Tibial nerve (tissue), 4 donors: ENCODE measurements at regions not wholly inside any gene's neighbourhood (a gene's known extent, or its start where the extent isn't known, plus 50 kb on each side); places are given as distances from the start of the nearest gene placed in this dataset.

Experiments used
- DNase-seq, 2 donors: peaks; one replicate each; pipeline ENCODE4 v3.0.0-alpha.2; 2019; ENCODE audit warnings: low spot score in 2 of 2
- H3K27ac ChIP-seq, 4 donors: fragments of 200-600 bp; sonication (generic) in 3 of 4; one replicate each; pipeline ENCODE4 v1.5.1; 2017 to 2019; ENCODE audit warnings: mild to moderate bottlenecking in 1 of 4
- H3K27me3 ChIP-seq, 2 donors: fragments of 200-600 bp; sonication (generic) in 1 of 2; one replicate each; pipeline versions ENCODE4 v1.5.1 to v1.6.0; 2017 to 2019
- H3K36me3 ChIP-seq, 3 donors: fragments of 200-600 bp; sonication (generic); one replicate each; pipeline ENCODE4 v1.5.1; 2018 to 2019
- H3K4me1 ChIP-seq, 4 donors: fragments of 200-600 bp; sonication (generic) in 3 of 4; one replicate each; pipeline ENCODE4 v1.5.1; 2017 to 2019
- H3K4me3 ChIP-seq, 4 donors: fragments of 200-600 bp; sonication (generic) in 3 of 4; one replicate each; pipeline ENCODE4 v1.5.1; 2017 to 2019; ENCODE audit warnings: mild to moderate bottlenecking in 1 of 4, moderate library complexity in 1 of 4
- H3K9me3 ChIP-seq, 4 donors: fragments of 200-600 bp; sonication (generic) in 3 of 4; one replicate each; pipeline ENCODE4 v1.5.1; 2017 to 2019
- CTCF ChIP-seq, 5 experiments: fragments of 200-600 bp in 3 of 5; fragments of 450-650 bp in 2 of 5; sonication (generic) in 3 of 5; IDR thresholded peaks; one replicate each; pipeline ENCODE4 v1.5.1; 2016 to 2019; ENCODE audit warnings: antibody characterized with exemption in 5 of 5, mild to moderate bottlenecking in 3 of 5, moderate library complexity in 2 of 5
- EP300 ChIP-seq, 2 donors: sonication (generic); formaldehyde crosslinking; IDR thresholded peaks; one replicate each; pipeline ENCODE4 v1.6.1; 2017; ENCODE audit warnings: antibody characterized with exemption in 2 of 2, mild to moderate bottlenecking in 1 of 2
- POLR2A ChIP-seq, 2 donors: fragments of 450-650 bp; IDR thresholded peaks; one replicate each; pipeline ENCODE4 v1.6.1; 2017; ENCODE audit warnings: antibody characterized with exemption in 2 of 2, mild to moderate bottlenecking in 2 of 2, moderate library complexity in 2 of 2
- WGBS, 2 donors: methylation state at CpG; one replicate each; pipeline ENCODE4 v1.1.5; 2018; 5-methylcytosine and 5-hydroxymethylcytosine counted together

GRCh38 chr12:46499226-46499625, 126.7 kb upstream of the SLC38A2 start:
- H3K27ac ChIP-seq = no peak overlapping the region
- no peak for DNase-seq
- WGBS, 2 donors = 87 to 93% methylated on average over 1 of the region's 1 CpG
- H3K9me3 ChIP-seq = peaks cover 0 to 23% (median 6%) of the 10 kb centered on the region in 4 donors
- H3K4me3 ChIP-seq = no peak overlapping the region
- peaks cover 0 to 11% (median 0%) of the 10 kb centered on the region in 4 donors for H3K4me1 ChIP-seq
- TF ChIP-seq CTCF (IDR thresholded peaks at IDR 0.05) = no peak
- TF ChIP-seq POLR2A (IDR thresholded peaks at IDR 0.05) = no peak
- TF ChIP-seq EP300 (IDR thresholded peaks at IDR 0.05) = no peak
- H3K27me3 ChIP-seq = no peaks in the 10 kb centered on the region
- H3K36me3 ChIP-seq = no peaks in the 10 kb centered on the region

GRCh38 chr12:46497739-46498138, 125.2 kb upstream of the SLC38A2 start:
- peaks cover 0 to 25% (median 2%) of the 10 kb centered on the region in 4 donors for H3K4me1 ChIP-seq
- H3K27me3 ChIP-seq = no peaks in the 10 kb centered on the region
- TF ChIP-seq POLR2A (IDR thresholded peaks at IDR 0.05) = no peak
- TF ChIP-seq CTCF (IDR thresholded peaks at IDR 0.05) = no peak
- no peak for TF ChIP-seq EP300 (IDR thresholded peaks at IDR 0.05)
- H3K4me3 ChIP-seq = no peak overlapping the region
- DNase-seq = no peak
- H3K36me3 ChIP-seq = no peaks in the 10 kb centered on the region
- peaks cover 0 to 18% (median 4%) of the 10 kb centered on the region in 4 donors for H3K9me3 ChIP-seq
- H3K27ac ChIP-seq = no peak overlapping the region
- WGBS, 2 donors = 97% methylated on average over 1 of the region's 1 CpG

- Histone ChIP-seq H3K27me3 (no peaks in the 10 kb centered on the region), H3K27ac (peak overlapping the region in 2 of 4 donors; percentile 78 to 82), H3K36me3 (no peaks in the 10 kb centered on the region), H3K4me1 (peaks cover 0 to 58% (median 18%) of the 10 kb centered on the region in 4 donors), H3K4me3 (no peak overlapping the region), H3K9me3 (no peaks in the 10 kb centered on the region)
- TF ChIP-seq CTCF (IDR thresholded peaks at IDR 0.05) (no peak), POLR2A (IDR thresholded peaks at IDR 0.05) (no peak)
- 21 to 24% methylated on average over 1 of the region's 1 CpG for WGBS, 2 donors
- no peak for DNase-seq
Measured at GRCh38 chr12:46494424-46494823, 121.9 kb upstream of the SLC38A2 start.

- TF ChIP-seq POLR2A (IDR thresholded peaks at IDR 0.05) (no peak), EP300 (IDR thresholded peaks at IDR 0.05) (peak; percentile 58)
- 73 to 78% methylated on average over 4 of the region's 4 CpGs for WGBS, 2 donors
- no peak for DNase-seq
- Histone ChIP-seq H3K9me3 (no peaks in the 10 kb centered on the region), H3K36me3 (no peaks in the 10 kb centered on the region), H3K4me1 (peaks cover 0 to 63% (median 20%) of the 10 kb centered on the region in 4 donors), H3K27me3 (no peaks in the 10 kb centered on the region), H3K27ac (peak overlapping the region in 3 of 4 donors; percentile 27 to 82 (median 78)), H3K4me3 (no peak overlapping the region)
Measured at GRCh38 chr12:46493834-46494181, 121.2 kb upstream of the SLC38A2 start.

GRCh38 chr12:46493150-46493833, 120.7 kb upstream of the SLC38A2 start:
- TF ChIP-seq CTCF (IDR thresholded peaks at IDR 0.05) = no peak
- TF ChIP-seq POLR2A (IDR thresholded peaks at IDR 0.05) = no peak
- Histone ChIP-seq H3K4me1 (peaks cover 0 to 63% (median 20%) of the 10 kb centered on the region in 4 donors), H3K27me3 (no peaks in the 10 kb centered on the region), H3K9me3 (no peaks in the 10 kb centered on the region), H3K4me3 (no peak overlapping the region), H3K36me3 (no peaks in the 10 kb centered on the region), H3K27ac (peak overlapping the region in 3 of 4 donors; percentile 27 to 82 (median 78))
- no peak for DNase-seq
- WGBS, 2 donors = 90% methylated on average over 5 of the region's 5 CpGs
